ENCODE measurements at regions not wholly inside any gene's neighbourhood (a gene's known extent, or its start where the extent isn't known, plus 50 kb on each side); places are given as distances from the start of the nearest gene placed in this dataset.

- ChIA-PET CTCF (no interaction called here), POLR2A (no interaction called here), RAD21 (ENCODE audit: low non-redundant PET in 1 of 2, low total read pairs in 2 of 2, uncharacterized antibody in 2 of 2, unreplicated experiment in 2 of 2) (no interaction called here)
- no peak for DNase-seq (ENCODE audit: low read depth, low spot score)
- intact Hi-C loops (cut with micrococcal nuclease): no loop called here
- H3K4me3 ChIP-seq (replicated peaks in 1 of 2; ENCODE audit: low read depth in 1 of 2, low read length in 2 of 2): no peak overlapping the region
- H3K4me2 ChIP-seq (ENCODE audit: low read length): no peak overlapping the region
- no peak overlapping the region for H2AFZ ChIP-seq (ENCODE audit: low read depth, low read length, poor library complexity, severe bottlenecking)
- H3K9me3 ChIP-seq (ENCODE audit: control insufficient read depth in 1 of 2, insufficient read depth in 1 of 2, low read depth in 1 of 2, low read length in 2 of 2): peaks cover 9 to 12% of the 10 kb centered on the region in 2 experiments; a peak in 2 of 4 replicates
- H3K4me1 ChIP-seq (ENCODE audit: control insufficient read depth in 1 of 2, insufficient read depth in 2 of 2, low read length in 2 of 2): no peaks in the 10 kb centered on the region
- H3K79me2 ChIP-seq (ENCODE audit: insufficient read depth, low read length): no peaks in the 10 kb centered on the region
- no peak for TF ChIP-seq ZNF274 (IDR thresholded peaks at IDR 0.05; ENCODE audit: low read depth, low read length)
- TF ChIP-seq ELF1 (IDR thresholded peaks at IDR 0.05; ENCODE audit: borderline replicate concordance, low read depth): no peak
- no peak for TF ChIP-seq RAD21 (IDR thresholded peaks at IDR 0.05; ENCODE audit: low read depth)
- TF ChIP-seq SP1 (IDR thresholded peaks at IDR 0.05; ENCODE audit: low read depth): no peak
- no peak for TF ChIP-seq YY1 (IDR thresholded peaks at IDR 0.05; ENCODE audit: extremely low read depth, insufficient replicate concordance, low read depth, low read length)
- TF ChIP-seq CTCF (IDR thresholded peaks at IDR 0.05 in 2 of 3, conservative IDR thresholded peaks at IDR 0.05 in 1 of 3; ENCODE audit: borderline replicate concordance in 1 of 3, insufficient read depth in 1 of 3, low read depth in 2 of 3, low read length in 2 of 3): no peak
- TF ChIP-seq POLR2AphosphoS5 (IDR thresholded peaks at IDR 0.05; ENCODE audit: low read depth, low read length): no peak
- no peak for TF ChIP-seq SRF (IDR thresholded peaks at IDR 0.05; ENCODE audit: low read depth)
- no peak for TF ChIP-seq MAX (IDR thresholded peaks at IDR 0.05)
- no peak for TF ChIP-seq EZH2phosphoT487 (IDR thresholded peaks at IDR 0.05; ENCODE audit: borderline replicate concordance)
- TF ChIP-seq POLR2A (IDR thresholded peaks at IDR 0.05; ENCODE audit: borderline replicate concordance, extremely low read depth, insufficient read depth, insufficient read length): no peak
- TF ChIP-seq TCF7L2 (IDR thresholded peaks at IDR 0.05; ENCODE audit: borderline replicate concordance, extremely low read depth, insufficient read depth, insufficient read length): no peak
- TF ChIP-seq ATF3 (IDR thresholded peaks at IDR 0.05): no peak
- TF ChIP-seq ZBTB33 (IDR thresholded peaks at IDR 0.05; ENCODE audit: extremely low read depth, insufficient replicate concordance, low read length): no peak
- TF ChIP-seq CBX3 (IDR thresholded peaks at IDR 0.05; ENCODE audit: low read depth): no peak
- no peak for TF ChIP-seq FOSL1 (IDR thresholded peaks at IDR 0.05; ENCODE audit: low read depth)
- no peak overlapping the region for H3K27ac ChIP-seq (ENCODE audit: low read depth, low read length)
- no peak overlapping the region for H3K9ac ChIP-seq (ENCODE audit: low read length)
- no peak for ATAC-seq
- no peaks in the 10 kb centered on the region for H3K27me3 ChIP-seq (ENCODE audit: insufficient read depth, low read length)
- H3K36me3 ChIP-seq (ENCODE audit: control insufficient read depth in 1 of 2, insufficient read depth in 2 of 2, low read length in 2 of 2): no peaks in the 10 kb centered on the region
- BruUV-seq (replicated peaks): no TSS peak
- H4K20me1 ChIP-seq (ENCODE audit: insufficient read depth): no peaks in the 10 kb centered on the region
- no peaks in the 10 kb centered on the region for H3K9me2 ChIP-seq (ENCODE audit: insufficient read depth)
These were observed 650.6 kb upstream of the SALL1 start for GRCh38 chr16:51801635-51802034.
